Glomerular visceral epithelial cell (primary cell): ENCODE measurements at regions not wholly inside any gene's neighbourhood (a gene's known extent, or its start where the extent isn't known, plus 50 kb on each side); places are given as distances from the start of the nearest gene placed in this dataset.

Experiments used
- DNase-seq: peaks from one replicate; pipeline ENCODE4 v3.0.0-alpha.2; 2016; ENCODE audit errors: extremely low spot score

DNA sequence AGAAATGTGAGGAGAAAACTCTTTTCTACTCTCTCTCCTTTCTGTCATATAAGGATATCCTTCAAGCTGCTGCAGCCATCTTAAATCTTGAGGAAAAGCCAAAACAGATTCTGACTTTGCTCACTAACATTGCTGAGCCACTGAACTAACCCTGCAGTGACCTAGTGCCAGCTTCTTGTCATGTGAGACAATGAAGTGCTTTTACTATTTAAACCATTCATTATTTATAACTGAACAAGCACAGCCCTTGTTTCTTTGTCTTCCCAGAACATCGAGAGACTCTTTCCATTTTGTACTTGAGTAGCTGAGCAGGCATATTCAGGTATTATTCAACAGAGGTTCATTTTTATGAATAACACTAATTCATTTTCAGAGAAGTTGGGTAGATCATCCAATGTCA lies 455.0 kb upstream of the TMPO start:
- DNase-seq: no peak

DNA sequence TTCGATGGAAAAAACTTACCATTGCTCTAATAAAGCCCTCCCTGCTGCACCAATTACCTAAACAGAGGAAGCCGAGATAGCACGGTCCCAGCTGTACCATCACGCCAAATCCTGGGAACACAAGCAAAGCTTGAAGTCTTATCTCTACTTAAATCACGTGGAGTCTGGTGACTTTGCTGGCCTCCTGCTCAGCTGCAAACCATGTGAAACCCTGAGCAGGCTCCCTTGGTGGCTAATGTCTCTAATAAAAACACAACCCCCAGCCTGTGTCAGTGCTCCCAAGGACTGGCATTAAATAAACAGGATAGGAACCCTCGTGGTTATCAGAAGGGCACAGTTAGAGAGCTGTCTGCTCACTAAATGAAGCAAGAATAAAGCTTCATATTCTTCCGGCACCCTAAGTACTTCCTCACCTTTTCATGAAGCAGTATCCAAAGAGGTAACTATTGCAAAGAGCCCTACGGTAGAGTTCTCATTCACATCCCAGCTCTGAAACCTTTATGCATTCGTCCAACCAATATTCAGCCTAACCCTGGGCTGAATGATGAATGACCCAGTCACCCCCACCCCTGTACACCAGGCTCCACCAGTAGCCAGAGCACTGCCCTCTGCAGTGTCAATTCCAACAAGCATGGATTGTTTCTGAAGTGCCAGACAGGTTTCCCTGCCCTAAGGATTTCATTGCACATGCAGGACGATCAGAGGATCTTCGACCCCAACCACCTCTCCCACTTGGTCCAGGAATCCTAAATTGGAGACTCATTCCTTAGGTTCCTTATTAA lies 452.7 kb upstream of the TMPO start:
- no peak for DNase-seq

- no peak for DNase-seq
Observed at GRCh38 chr12:98064501-98064900, 450.9 kb upstream of the TMPO start.

DNA sequence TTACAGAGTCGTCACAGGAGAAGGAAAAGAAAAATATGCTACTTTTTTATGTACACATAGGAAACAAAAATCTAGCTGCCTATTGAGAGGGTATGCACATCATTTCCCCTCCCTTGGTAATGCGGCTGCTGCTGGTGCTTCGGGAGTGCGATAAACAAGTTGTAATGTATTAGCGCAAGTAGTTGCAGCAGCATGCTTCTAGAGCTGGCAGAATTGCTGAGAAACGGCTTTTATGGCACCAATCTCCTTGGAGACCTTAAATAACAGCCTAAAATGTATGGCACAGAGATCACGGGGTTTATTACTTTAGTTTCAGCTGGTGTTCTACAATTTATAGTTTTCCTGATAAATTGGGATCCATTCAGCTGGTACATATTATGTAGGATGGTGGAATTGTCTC lies 447.6 kb upstream of the TMPO start:
- no peak for DNase-seq

DNA sequence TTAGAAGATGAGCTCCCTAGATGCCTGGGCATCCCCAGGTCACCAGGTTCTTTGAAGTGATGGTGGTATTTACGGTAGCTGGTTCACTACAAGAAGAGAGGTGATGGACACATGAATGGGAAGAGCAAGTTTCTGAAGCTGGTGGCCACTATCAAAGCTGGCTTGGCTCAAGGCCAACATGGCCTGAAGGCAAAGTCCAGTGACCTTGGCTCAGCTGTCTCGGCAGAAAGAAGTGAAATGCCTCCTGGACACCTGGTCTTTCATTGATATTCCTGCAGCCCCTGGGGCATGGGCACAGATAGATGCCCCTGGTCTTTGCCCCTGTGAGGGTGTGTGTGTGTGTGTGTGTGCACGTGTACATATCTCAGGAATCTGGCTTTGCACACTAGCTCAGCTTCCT lies 441.8 kb upstream of the TMPO start:
- DNase-seq: no peak

DNA sequence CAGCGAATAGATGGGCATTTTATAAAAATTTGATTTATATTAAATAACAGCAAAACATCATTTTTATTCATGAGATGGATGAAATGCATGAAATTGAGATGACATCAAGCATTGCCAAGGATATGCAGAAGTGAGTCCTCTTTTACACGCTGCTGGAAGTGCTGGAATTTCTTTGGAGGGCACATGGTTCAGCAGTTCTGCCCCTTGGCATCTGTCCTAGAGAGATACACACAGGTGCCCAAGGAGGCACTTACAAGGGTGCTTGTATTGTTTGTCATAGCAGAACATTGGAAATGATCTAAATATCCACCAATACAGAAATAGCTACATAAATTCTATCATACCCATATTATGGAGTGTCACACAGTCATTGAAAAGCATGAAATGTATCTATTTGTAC lies 441.1 kb upstream of the TMPO start:
- DNase-seq: no peak

DNA sequence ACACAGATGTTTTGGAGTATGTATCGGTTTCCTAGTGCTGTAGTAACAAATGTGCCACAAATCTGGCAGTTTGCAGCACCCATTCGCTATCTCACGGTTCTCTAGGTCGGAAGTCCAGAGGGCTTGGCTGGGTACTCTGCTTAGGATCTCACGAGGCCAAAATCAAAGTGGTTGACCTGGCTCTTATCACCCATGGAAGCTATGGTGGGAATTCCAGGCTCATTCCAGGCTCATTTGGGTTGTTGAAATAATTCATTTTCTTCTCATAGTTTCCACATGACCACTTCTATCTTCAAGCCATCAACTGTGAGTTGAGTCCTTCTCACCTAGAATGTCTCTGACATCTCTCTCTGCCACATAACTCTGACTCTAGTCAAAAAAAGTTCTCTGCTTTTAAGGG lies 431.0 kb upstream of the TMPO start:
- no peak for DNase-seq

GRCh38 chr12:98085046-98085755 lies 430.2 kb upstream of the TMPO start:
- DNase-seq: no peak

- no peak for DNase-seq
Observed at GRCh38 chr12:98090731-98091130, 424.7 kb upstream of the TMPO start.

- DNase-seq: no peak
Observed at GRCh38 chr12:98096436-98096835, 419.0 kb upstream of the TMPO start.

DNA sequence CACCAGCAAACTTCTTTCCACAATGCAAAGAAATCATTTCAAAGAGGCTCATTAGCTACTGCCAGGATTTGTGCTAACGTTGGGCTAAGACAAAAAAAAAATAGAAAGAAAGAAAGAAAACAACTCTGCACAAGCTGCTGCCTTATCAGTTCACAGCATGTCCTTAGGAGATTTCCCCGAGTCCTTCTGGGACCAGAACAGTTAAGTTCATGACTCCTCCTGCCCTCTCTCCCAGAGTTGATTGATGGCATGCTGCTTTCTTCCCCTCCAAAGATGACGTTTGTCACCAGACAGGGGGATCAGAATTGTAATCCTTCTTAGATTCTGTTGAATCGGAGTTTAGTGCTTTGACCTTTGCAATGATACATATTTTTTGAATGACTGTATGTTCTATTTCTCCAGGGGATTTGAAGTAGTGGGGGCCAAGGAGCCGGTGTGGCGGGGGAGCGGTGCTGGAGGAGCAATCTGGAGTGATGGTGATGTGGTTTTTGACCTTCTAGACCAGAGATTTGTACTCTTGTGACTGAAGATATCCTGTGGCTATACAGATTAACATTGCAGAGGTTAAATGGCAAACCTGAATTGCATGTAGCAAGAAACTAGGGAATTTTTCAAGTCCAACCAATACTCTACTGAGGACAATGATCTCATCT lies 409.2 kb upstream of the TMPO start:
- no peak for DNase-seq

GRCh38 chr12:98109266-98109665 lies 406.1 kb upstream of the TMPO start:
- no peak for DNase-seq

DNA sequence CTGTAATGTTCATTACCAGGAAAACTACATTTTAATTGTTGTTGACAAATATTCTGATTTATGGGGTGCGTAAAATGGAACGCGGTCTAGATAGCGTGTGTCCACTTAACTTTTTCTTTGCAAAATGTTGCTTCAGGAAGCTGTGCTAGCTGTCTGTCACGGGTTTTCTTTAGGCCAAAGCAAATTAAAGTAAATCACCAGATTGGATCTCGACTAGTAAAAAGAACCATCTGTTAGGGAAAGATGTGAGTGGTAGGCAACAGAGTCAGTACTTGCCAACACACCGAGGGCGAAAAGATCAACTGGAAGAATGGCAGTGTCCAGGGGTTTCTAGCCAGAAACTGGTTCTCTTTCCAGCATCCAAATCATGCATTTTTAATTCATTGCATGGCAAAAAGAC lies 404.9 kb upstream of the TMPO start:
- no peak for DNase-seq

- DNase-seq: no peak
Observed at GRCh38 chr12:98113548-98113947, 401.8 kb upstream of the TMPO start.

DNA sequence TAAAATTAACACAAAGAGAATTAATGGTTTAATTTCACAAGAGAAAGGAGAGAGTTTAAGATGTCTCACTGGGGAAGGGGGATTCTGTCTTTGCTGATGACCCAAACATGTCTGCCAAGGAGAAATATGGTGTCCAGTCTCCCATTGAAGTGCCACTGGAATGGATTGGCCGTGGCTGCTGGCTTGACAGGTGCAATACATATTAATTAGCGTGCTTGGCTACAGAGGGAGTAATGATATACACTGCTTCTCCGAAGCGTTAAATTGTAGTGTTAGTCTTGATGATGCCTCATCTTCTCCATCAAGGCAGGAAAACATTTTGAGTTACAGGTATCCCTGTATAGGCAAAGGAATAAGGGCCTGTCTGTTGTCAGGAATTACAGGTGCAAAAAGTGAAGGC lies 393.4 kb upstream of the TMPO start:
- DNase-seq: no peak

DNA sequence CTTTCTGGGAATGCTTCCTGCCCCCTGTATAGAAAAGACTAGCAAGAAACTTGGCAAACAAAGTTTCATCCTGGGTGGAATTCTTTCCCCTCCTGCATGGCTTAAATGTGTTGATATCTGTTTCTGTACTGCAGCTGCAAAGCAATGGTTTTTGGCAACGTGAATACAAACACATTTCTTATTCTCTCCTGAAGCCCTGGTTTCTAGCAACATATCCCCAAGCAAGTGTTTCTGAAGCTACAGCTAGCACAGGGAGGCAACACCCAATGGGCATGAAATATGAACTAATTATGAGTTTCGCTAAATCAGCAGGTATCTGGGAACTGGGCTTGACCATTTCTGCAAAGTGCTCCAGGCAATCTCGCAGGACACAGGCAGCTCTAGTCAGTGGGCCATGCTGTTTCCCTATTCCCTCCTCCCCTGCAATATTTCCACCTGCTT lies 392.3 kb upstream of the TMPO start:
- DNase-seq: no peak

- no peak for DNase-seq
Observed at GRCh38 chr12:98126637-98127335, 388.6 kb upstream of the TMPO start.

DNA sequence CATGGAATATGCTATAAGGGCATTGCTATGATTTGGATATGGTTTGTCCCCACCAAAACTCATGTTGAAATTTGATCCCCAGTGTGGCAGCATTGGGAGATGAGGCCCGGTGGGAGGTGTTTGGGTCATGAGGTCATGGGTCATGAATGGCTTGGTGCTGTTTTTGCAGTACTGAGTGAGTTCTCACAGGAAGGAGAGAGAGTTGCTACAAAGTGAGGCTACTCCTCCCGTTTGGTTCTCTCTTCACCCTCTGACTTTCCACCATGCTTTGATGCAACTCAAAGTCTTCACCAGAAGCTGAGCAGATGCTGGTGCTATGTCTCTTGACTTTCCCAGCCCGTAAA lies 388.1 kb upstream of the TMPO start:
- no peak for DNase-seq

- DNase-seq: no peak
Observed at GRCh38 chr12:98127854-98128253, 387.5 kb upstream of the TMPO start.

- no peak for DNase-seq
Observed at GRCh38 chr12:98136544-98136943, 378.8 kb upstream of the TMPO start.

DNA sequence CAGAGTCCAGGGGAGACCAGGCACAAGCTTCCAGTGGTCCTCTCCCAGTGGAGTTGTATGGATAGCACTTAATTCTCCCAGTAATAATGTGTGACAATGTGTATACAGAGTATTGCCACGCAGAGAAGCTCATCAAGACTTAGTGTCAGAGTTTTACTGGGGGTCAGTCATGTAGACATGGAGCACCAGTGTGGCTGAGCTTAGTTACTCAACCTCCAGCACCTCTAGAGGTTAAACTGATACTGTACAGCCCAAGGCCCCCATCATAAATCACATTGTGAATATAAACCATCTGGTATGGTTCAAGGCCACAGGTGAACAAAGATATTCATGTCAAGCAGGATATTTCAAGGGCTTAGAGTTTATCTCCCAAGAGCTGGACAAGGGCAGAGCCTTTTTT lies 378.1 kb upstream of the TMPO start:
- no peak for DNase-seq

DNA sequence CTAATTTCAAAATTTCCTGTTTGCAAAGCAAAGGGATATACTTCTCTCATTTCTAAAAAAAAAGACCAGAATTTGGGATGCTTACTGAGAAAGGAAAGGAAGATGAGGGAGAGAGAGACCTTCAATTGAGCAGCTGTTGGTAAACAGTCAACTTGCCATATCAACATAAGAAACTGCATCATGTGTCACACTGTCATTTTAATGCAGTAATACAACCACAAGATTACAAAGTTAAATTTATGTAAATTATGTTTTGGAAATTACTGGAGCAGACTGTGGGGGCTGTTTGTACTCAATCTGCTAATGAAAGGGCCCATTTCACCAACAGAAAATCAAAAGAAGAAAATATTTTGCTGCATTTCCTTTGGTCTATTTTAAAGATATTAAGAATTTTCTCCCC lies 370.4 kb upstream of the TMPO start:
- no peak for DNase-seq

DNA sequence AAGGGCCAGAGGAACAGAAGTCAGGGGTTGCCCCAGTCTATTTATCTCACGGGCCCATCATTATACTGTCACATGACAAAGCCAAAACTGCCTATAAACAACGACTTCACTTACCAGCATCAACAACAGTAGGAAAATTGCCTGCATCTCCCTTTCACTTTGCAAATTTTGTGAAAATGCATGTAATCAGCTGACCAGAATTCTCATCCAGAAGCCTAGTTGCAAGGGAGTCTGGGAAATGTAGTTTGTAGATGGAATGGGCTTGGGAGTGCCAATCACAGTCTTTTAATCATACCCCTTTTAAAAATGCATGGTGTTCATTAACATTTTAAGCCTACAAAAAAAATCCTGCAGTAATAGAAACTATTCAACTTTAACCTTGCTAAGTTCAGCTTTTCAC lies 369.3 kb upstream of the TMPO start:
- DNase-seq: no peak
